GM11168 (cell line): ENCODE measurements at regions not wholly inside any gene's neighbourhood (a gene's known extent, or its start where the extent isn't known, plus 50 kb on each side); places are given as distances from the start of the nearest gene placed in this dataset.
"Not testable (repeated sequence)": the region's sequence is repeated elsewhere in the genome, so short reads cannot be mapped to it uniquely, and the experiment has no call there.

ENCODE experiments used
- in situ Hi-C: fragments of 300-500 bp; cut with MboI; formaldehyde crosslinking; loops from one replicate; pipeline ENCODE4 v1.12.0; 2022; ENCODE audit warnings: low sequenced_read_pairs; ENCODE audit not compliant: unreplicated experiment

- in situ Hi-C loops = no loop called here
Measured at GRCh38 chr2:72032481-72033041, 115.1 kb downstream of the CYP26B1 start.

- in situ Hi-C loops = no loop called here
Measured at GRCh38 chr2:72031346-72032110, 116.1 kb downstream of the CYP26B1 start.

- in situ Hi-C loops = no loop called here
Measured at GRCh38 chr2:72028996-72029395, 118.7 kb downstream of the CYP26B1 start.

- in situ Hi-C loops = no loop called here
Measured at GRCh38 chr2:72028351-72028995, 119.2 kb downstream of the CYP26B1 start.

GRCh38 chr2:72027426-72028161 is 120.1 kb downstream of the CYP26B1 start:
- in situ Hi-C loops = no loop called here

- in situ Hi-C loops = no loop called here
Measured at GRCh38 chr2:72026819-72027425, 120.7 kb downstream of the CYP26B1 start.

GRCh38 chr2:72024451-72025175 is 123.0 kb downstream of the CYP26B1 start:
- in situ Hi-C loops = no loop called here

- in situ Hi-C loops = no loop called here
Measured at GRCh38 chr2:72023678-72024390, 123.8 kb downstream of the CYP26B1 start.

- in situ Hi-C loops = not testable (repeated sequence)
Measured at GRCh38 chr2:72021371-72021770, 126.3 kb downstream of the CYP26B1 start.

GRCh38 chr2:72015266-72015665 is 132.4 kb downstream of the CYP26B1 start:
- in situ Hi-C loops = no loop called here

- in situ Hi-C loops = no loop called here
Measured at GRCh38 chr2:72014831-72015230, 132.8 kb downstream of the CYP26B1 start.

GRCh38 chr2:72013726-72014125 is 133.9 kb downstream of the CYP26B1 start:
- in situ Hi-C loops = no loop called here

GRCh38 chr2:72012886-72013574 is 134.6 kb downstream of the CYP26B1 start:
- in situ Hi-C loops = no loop called here

GRCh38 chr2:72011791-72012190 is 135.9 kb downstream of the CYP26B1 start:
- in situ Hi-C loops = no loop called here

- in situ Hi-C loops = no loop called here
Measured at GRCh38 chr2:72011370-72011689, 136.3 kb downstream of the CYP26B1 start.

GRCh38 chr2:72010647-72011369 is 136.9 kb downstream of the CYP26B1 start:
- in situ Hi-C loops = no loop called here

GRCh38 chr2:72008608-72009007 is 139.1 kb downstream of the CYP26B1 start:
- in situ Hi-C loops = no loop called here

- in situ Hi-C loops = no loop called here
Measured at GRCh38 chr2:72007402-72007801, 140.3 kb downstream of the CYP26B1 start.
